HG03565 (cell line): ENCODE measurements at regions not wholly inside any gene's neighbourhood (a gene's known extent, or its start where the extent isn't known, plus 50 kb on each side); places are given as distances from the start of the nearest gene placed in this dataset.
"Not testable (repeated sequence)": the region's sequence is repeated elsewhere in the genome, so short reads cannot be mapped to it uniquely, and the experiment has no call there.

Experiments
- ATAC-seq: cut with Tn5 transposase; IDR thresholded peaks from one replicate; pipeline ENCODE4 v1.9.1; 2021; ENCODE audit warnings: mild to moderate bottlenecking, moderate library complexity; ENCODE audit not compliant: unreplicated experiment

- ATAC-seq, result no peak
These were observed 50.8 kb upstream of the BEND6 start for GRCh38 chr6:56904068-56904467.

GRCh38 chr6:56902641-56903464 is 52.1 kb upstream of the BEND6 start:
- ATAC-seq, result no peak

- no peak for ATAC-seq
These were observed 54.1 kb upstream of the BEND6 start for GRCh38 chr6:56900784-56901183.

DNA sequence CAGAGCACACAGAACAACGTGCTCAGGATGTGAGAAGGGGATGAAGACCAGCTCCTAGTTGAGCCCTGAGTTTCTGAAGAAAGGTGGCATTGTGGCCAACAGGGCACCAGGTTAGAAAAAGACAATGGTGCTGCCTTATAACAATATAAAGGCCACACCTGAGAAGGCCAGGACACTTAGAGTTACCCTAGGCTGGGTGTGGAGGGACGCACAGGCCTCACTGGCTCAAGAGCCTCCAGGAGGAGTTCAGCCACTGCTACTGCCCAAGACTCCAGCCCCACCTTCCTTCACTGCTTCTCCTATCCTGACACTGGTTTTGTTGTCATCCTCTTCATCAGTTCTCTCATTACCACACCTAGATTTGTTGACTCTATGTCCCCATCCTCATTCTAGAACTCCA is 55.2 kb upstream of the BEND6 start:
- ATAC-seq, result no peak

GRCh38 chr6:56899311-56899710 is 55.6 kb upstream of the BEND6 start:
- no peak for ATAC-seq

- ATAC-seq, result no peak
These were observed 56.9 kb upstream of the BEND6 start for GRCh38 chr6:56897789-56898529.

DNA sequence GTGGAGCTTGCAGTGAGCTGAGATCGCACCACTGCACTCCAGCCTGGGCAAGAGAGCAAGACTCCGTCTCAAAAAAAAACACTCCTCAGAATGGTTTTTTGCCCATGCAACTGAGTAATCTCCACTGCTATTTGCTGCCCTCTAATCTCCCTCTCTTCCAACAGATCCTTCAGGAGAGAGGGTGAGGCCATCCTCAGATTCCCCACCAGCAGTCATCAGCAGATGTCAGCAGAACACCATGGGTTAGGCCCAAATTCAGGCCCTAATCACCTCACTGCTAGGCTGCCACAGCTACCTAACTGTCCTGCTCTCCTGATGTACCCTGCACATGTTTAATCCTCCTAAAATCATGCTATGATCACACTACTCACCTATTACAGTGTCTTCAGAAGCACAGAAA is 63.2 kb upstream of the BEND6 start:
- no peak for ATAC-seq

GRCh38 chr6:56890683-56891429 is 64.1 kb upstream of the BEND6 start:
- peak; percentile 98 for ATAC-seq

- no peak for ATAC-seq
These were observed 64.8 kb upstream of the BEND6 start for GRCh38 chr6:56890066-56890465.

GRCh38 chr6:56889492-56889891 is 65.4 kb upstream of the BEND6 start:
- ATAC-seq, result no peak

DNA sequence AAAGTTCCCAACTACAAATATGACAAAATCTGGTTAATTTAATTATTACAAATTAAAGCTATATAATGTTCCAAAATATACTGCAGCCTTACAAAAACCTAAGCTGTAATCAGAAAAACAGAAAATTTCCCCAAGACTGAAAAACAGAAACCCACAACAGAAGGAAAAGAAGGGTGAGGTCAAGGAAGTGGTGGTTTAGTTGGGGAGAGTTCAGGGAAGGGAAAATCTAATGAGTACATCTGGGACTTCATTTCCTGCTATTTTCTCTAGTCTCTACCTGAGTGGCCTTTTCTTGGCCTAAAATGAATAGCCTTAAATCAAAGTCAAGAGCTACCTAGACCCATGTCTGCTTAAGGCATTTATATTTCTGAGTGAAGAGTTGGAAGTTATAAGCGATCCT is 66.2 kb upstream of the BEND6 start:
- ATAC-seq, result no peak

DNA sequence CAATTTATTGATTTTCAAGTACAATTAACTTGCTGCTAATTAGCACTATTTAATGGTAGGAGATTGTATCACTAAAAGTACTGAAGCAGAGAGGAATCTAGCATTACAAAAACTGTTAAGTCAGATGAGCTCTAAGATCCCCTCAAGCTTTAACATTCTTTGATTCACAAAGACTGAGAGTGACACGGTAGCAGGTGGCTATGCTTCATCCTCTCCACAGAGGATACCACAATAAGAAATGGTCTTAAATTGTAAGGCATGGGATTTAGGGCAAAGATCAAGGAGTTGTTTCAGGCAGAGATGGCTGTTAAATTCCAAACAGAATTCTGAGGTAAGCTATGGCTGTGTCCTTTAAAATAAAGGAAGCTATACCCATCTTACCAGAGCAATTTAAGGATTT is 67.8 kb upstream of the BEND6 start:
- no peak for ATAC-seq

DNA sequence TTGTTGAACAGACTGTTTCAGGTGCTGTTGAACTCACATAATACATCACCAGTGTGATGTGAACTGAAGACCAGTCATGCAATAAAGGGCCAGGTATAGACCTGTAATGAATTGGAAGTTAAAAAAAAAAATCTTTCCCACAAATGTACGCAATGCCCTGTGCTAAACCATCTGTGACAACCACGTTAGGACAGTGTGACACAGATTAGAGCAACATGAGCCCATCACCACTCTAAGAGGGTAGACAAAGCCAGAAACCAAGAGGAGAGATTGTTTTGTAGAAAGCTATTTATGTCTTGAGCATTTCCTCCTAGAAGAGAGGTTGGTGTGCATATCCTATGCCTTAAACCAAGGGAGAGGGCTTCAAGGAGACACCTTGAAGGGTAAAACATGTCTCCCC is 77.0 kb upstream of the BEND6 start:
- ATAC-seq, result no peak

DNA sequence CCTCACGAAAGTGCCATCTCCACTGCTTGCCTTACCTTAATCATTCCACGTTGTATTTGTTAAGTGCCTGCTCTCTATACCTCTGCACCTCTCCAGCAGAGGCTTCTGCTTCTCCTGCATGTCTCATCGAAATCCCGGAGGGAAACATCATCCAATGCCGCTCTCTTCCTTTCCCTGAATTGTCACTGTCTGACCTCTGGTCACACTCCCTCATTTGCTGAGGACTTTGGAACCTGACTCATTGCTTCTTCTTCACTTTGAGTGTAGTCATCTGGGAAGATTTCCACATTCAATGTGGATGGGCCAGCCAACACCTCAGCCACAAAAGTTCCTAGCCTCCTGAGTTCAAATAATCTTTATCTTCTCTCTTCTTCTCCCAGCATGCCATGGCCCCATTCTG is 78.9 kb upstream of the BEND6 start:
- ATAC-seq, result no peak

- ATAC-seq, result no peak
These were observed 79.4 kb upstream of the BEND6 start for GRCh38 chr6:56875523-56875922.

DNA sequence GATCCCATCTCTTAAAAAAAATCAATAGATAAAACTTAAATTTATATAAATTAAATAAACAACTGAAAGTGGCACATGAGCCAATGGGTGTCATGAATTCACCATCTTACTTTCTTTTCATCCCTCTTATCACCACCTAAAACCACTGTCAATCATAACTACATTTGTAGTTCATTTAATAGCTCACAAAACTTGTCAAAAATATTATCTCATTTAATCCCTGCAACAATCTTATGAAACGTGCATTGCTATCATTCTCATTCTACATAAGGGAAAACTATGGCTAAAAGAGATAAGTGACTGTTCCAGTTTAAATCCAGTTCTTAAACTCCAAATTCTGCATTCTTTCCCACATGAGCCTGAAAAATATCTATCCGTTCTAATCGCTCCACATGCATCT is 80.6 kb upstream of the BEND6 start:
- ATAC-seq, result no peak

GRCh38 chr6:56870053-56870452 is 84.9 kb upstream of the BEND6 start:
- ATAC-seq, result not testable (repeated sequence)

DNA sequence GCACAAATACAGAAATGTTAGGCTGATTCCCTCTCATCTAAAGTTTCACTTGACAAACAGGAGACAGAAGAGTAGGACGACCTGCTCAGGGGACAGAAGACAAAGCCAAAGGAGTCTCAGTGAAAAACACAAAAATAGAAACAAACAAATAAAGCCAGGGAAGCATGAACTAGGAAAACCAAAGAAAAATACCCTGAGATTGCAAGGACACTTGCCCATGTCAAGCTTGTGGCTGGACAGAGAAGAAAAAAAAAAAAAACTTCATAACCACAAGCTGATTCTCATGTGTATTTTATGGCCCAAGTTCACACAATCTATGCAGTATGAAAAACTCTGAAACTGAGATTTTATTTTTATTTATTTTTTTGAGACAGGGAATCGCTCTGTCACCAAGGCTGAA is 85.6 kb upstream of the BEND6 start:
- ATAC-seq, result no peak

GRCh38 chr6:56868687-56869086 is 86.2 kb upstream of the BEND6 start:
- no peak for ATAC-seq

DNA sequence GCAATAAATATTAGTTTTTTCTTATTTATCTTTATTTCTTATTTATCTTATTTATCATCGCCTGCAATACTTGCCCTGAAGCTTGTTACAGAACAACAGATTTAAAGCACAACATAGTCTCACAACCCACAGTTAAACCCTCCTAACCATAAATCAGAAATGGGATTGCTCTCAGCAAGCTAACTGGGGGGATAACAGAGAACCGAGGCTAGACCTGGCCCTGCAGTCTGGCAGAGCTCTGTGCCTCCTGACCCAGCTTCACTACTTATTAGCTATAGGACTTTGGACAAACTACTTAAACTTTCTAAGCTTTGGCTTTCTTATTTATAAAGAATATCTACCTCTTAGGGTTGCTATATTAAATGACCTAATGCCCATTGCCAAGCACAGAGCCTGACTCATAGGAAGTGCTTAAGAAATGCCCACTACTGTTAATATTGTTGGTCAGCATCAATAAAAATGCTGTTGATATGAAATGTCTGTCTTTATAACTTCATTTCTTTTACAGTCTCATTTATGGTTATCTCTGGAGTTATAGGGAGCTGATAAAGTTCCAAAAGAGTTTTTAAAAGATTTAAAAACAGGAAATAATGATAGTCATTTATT is 87.9 kb upstream of the BEND6 start:
- ATAC-seq, result no peak
